DOHH2 (cell line): ENCODE measurements at regions not wholly inside any gene's neighbourhood (a gene's known extent, or its start where the extent isn't known, plus 50 kb on each side); places are given as distances from the start of the nearest gene placed in this dataset.
"Not testable (repeated sequence)": the region's sequence is repeated elsewhere in the genome, so short reads cannot be mapped to it uniquely, and the experiment has no call there.

Source experiments
- H3F3A ChIP-seq: fragments of 200-600 bp; sonication (generic), shearing (Covaris generic); 2 replicates; pipeline ENCODE4 v1.6.0; 2016; ENCODE audit warnings: antibody characterized with exemption, mild to moderate bottlenecking; ENCODE audit not compliant: control insufficient read depth, insufficient read depth
- H3K27ac ChIP-seq: fragments of 200-600 bp; sonication (generic); 2 replicates; pipeline ENCODE4 v1.5.1; 2014; ENCODE audit warnings: low read depth, mild to moderate bottlenecking, low read length, moderate library complexity
- H3K27me3 ChIP-seq: fragments of 200-600 bp; sonication (generic); 2 replicates; pipeline ENCODE4 v1.6.1; 2014; ENCODE audit warnings: mild to moderate bottlenecking, low read length, mixed read lengths; ENCODE audit not compliant: control insufficient read depth
- H3K36me3 ChIP-seq: fragments of 200-600 bp; sonication (generic); 2 replicates; pipeline ENCODE4 v1.6.1; 2014; ENCODE audit warnings: mild to moderate bottlenecking, low read length, moderate library complexity, mixed read lengths; ENCODE audit not compliant: control insufficient read depth
- H3K4me1 ChIP-seq: fragments of 200-600 bp; sonication (generic); 2 replicates; pipeline ENCODE4 v1.6.1; 2014; ENCODE audit warnings: mild to moderate bottlenecking, low read length, mixed read lengths; ENCODE audit not compliant: control insufficient read depth
- H3K4me2 ChIP-seq: fragments of 200-600 bp; sonication (generic); 2 replicates; pipeline ENCODE4 v1.6.0; 2014; ENCODE audit warnings: mild to moderate bottlenecking, low read length, moderate library complexity
- H3K4me3 ChIP-seq: fragments of 200-600 bp; sonication (generic); 2 replicates; pipeline ENCODE4 v1.5.1; 2014; ENCODE audit warnings: mild to moderate bottlenecking, low read length, mixed read lengths
- H3K79me2 ChIP-seq: fragments of 200-600 bp; sonication (generic); 2 replicates; pipeline ENCODE4 v1.6.1; 2014; ENCODE audit warnings: mild to moderate bottlenecking, low read length, mixed read lengths; ENCODE audit not compliant: control insufficient read depth
- H3K9me2 ChIP-seq: fragments of 200-600 bp; sonication (generic); replicated peaks from 2 replicates; pipeline ENCODE4 v1.6.1; 2014; ENCODE audit warnings: mild to moderate bottlenecking, low read length, mixed read lengths; ENCODE audit not compliant: control insufficient read depth
- H3K9me3 ChIP-seq: fragments of 200-600 bp; sonication (generic); 2 replicates; pipeline ENCODE4 v1.6.1; 2014; ENCODE audit warnings: antibody characterized with exemption, low read length, mixed read lengths; ENCODE audit not compliant: control insufficient read depth, insufficient read depth
- H4K20me1 ChIP-seq: fragments of 200-600 bp; sonication (generic); 2 replicates; pipeline ENCODE4 v1.6.0; 2014; ENCODE audit warnings: low read depth, mild to moderate bottlenecking, antibody characterized with exemption, low read length, moderate library complexity; ENCODE audit not compliant: control insufficient read depth, insufficient read depth
- CTCF ChIP-seq: fragments of 200-600 bp; sonication (generic); IDR thresholded peaks from one replicate; pipeline ENCODE4 v1.5.1; 2014; ENCODE audit warnings: antibody characterized with exemption, mild to moderate bottlenecking, low read depth, low read length; ENCODE audit not compliant: poor library complexity, severe bottlenecking

GRCh38 chr1:146409817-146410441, 181.1 kb upstream of the NOTCH2NLA start:
- H3K9me3 ChIP-seq, H3K4me2 ChIP-seq, H3K4me1 ChIP-seq, H3K36me3 ChIP-seq, H3K4me3 ChIP-seq, H4K20me1 ChIP-seq, H3K27ac ChIP-seq, H3F3A ChIP-seq, H3K79me2 ChIP-seq, H3K9me2 ChIP-seq, H3K27me3 ChIP-seq: not testable (repeated sequence)

- H3K27me3 ChIP-seq, H3K9me2 ChIP-seq, H3K4me1 ChIP-seq, H4K20me1 ChIP-seq, H3K9me3 ChIP-seq, H3K4me2 ChIP-seq, H3K79me2 ChIP-seq, H3K27ac ChIP-seq, H3F3A ChIP-seq, H3K4me3 ChIP-seq, H3K36me3 ChIP-seq: not testable (repeated sequence)
These were observed 180.4 kb upstream of the NOTCH2NLA start for GRCh38 chr1:146409116-146409801.

DNA sequence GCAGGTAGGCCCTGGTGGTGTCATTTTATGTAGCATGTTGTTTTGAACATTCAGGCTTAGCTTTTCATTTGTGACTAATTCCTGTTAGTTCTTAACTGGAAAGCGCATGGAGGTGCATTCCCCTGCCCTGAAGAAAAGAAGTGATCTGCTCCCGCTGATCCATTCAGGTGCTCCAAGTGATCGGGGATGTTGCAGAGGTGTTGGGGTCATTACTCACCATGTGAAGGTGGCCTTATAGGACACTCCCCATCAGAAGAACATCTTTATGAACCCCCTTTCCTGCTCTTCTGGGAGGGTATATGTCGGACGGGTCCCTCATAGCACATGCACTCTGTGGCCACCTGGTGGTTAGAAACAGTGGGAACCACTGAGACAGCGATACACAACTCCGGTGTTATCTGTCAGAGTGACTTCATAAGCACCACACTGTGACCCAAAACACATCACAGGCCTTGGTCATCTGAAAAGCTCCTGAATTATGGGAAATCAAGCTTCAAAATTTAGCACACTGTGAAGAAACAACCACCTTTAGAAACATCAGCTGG, 172.5 kb upstream of the NOTCH2NLA start:
- H3K4me2 ChIP-seq, H3K4me1 ChIP-seq, H3K4me3 ChIP-seq, H3K27ac ChIP-seq, H3F3A ChIP-seq, H4K20me1 ChIP-seq, H3K9me2 ChIP-seq, H3K27me3 ChIP-seq, H3K9me3 ChIP-seq, H3K36me3 ChIP-seq, H3K79me2 ChIP-seq: not testable (repeated sequence)
- peak; percentile 56 for TF ChIP-seq CTCF

- not testable (repeated sequence) for H3F3A ChIP-seq, H3K79me2 ChIP-seq, H3K36me3 ChIP-seq, H3K4me2 ChIP-seq, H3K4me1 ChIP-seq, H3K4me3 ChIP-seq, H4K20me1 ChIP-seq, H3K27ac ChIP-seq, H3K27me3 ChIP-seq, H3K9me2 ChIP-seq, H3K9me3 ChIP-seq
These were observed 171.6 kb upstream of the NOTCH2NLA start for GRCh38 chr1:146400173-146401121.

GRCh38 chr1:146399225-146399624, 170.4 kb upstream of the NOTCH2NLA start:
- not testable (repeated sequence) for H3K4me1 ChIP-seq, H3K4me2 ChIP-seq, H3K4me3 ChIP-seq, H3K9me3 ChIP-seq, H3K36me3 ChIP-seq, H3F3A ChIP-seq, H3K79me2 ChIP-seq, H3K27ac ChIP-seq, H3K27me3 ChIP-seq, H4K20me1 ChIP-seq, H3K9me2 ChIP-seq

- H3K4me3 ChIP-seq, H3K27me3 ChIP-seq, H3K36me3 ChIP-seq, H3K9me3 ChIP-seq, H3K4me2 ChIP-seq, H3K9me2 ChIP-seq, H4K20me1 ChIP-seq, H3K27ac ChIP-seq, H3K79me2 ChIP-seq, H3F3A ChIP-seq, H3K4me1 ChIP-seq: not testable (repeated sequence)
These were observed 168.0 kb upstream of the NOTCH2NLA start for GRCh38 chr1:146396801-146397200.

DNA sequence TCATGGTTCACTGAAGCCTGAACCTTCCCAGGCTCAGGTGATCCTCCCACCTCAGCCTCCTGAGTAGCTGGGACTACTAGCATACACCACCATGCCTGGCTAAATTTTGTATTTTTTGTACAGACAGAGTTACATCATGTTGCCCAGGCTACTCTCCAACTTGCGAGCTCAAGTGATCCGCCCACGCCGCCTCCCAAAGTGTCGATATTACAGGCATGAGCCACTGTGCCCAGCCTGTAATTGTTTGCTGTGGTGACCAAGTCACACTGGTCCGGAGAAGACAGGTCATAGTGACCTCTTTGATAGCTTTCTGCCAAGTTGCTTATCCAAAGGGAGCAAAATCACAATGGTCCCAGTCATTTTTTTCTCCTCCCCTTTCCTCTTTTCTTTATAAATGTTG, 167.4 kb upstream of the NOTCH2NLA start:
- H3K27me3 ChIP-seq, H3K4me1 ChIP-seq, H3K4me2 ChIP-seq, H3K9me3 ChIP-seq, H3K9me2 ChIP-seq, H3K79me2 ChIP-seq, H3K4me3 ChIP-seq, H4K20me1 ChIP-seq, H3F3A ChIP-seq, H3K27ac ChIP-seq, H3K36me3 ChIP-seq: not testable (repeated sequence)
